ENCODE measurements at regions not wholly inside any gene's neighbourhood (a gene's known extent, or its start where the extent isn't known, plus 50 kb on each side); places are given as distances from the start of the nearest gene placed in this dataset.

DNA sequence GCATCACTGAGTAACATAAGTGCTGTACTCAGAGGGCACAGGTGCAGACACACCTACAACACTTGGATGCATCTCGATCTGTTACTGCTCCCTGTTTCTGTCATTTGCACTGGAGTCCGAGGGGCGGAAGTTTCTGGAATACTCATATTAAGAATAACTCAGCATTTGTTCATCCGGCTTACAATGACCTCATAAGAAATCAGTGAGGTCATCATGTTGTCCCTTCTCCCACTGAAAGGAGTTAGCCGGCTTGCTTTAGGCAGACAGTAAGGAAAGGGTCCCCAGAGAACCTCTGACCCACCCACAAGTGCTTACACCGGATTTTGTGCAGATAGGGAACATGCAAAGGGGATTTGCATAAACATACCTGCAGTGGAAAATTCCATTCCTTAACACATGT is 344.7 kb downstream of the HAPSTR1 start:
- DNase-seq (ENCODE audit: low spot score), result no peak
- no peak overlapping the region for H3K27ac Mint-ChIP-seq
- Histone ChIP-seq H3K79me2 (replicated peaks; ENCODE audit: insufficient read depth) (no peaks in the 10 kb centered on the region), H3K27me3 (ENCODE audit: insufficient read depth) (no peaks in the 10 kb centered on the region), H3F3A (replicated peaks; ENCODE audit: low read depth) (no peaks in the 10 kb centered on the region), H3K4me1 (ENCODE audit: insufficient read depth) (0 out of 2 replicates have a peak, but pooled peaks cover under 1% of the 10 kb centered on the region), H3K4me2 (no peak overlapping the region), H4K20me1 (replicated peaks; ENCODE audit: insufficient read depth) (no peaks in the 10 kb centered on the region), H2AFZ (no peak overlapping the region), H3K9me2 (ENCODE audit: insufficient read depth) (0 out of 2 replicates have a peak, but pooled peaks cover 10% of the 10 kb centered on the region), H3K27ac (ENCODE audit: low read depth) (no peak overlapping the region), H3K36me3 (ENCODE audit: insufficient read depth) (no peaks in the 10 kb centered on the region), H3K4me3 (no peak overlapping the region)
- peaks cover 15% of the 10 kb centered on the region; the same call in 2 of the 3 replicates for H3K36me3 Mint-ChIP-seq (ENCODE audit: low read depth)
- peaks cover 24% of the 10 kb centered on the region for H3K9me3 Mint-ChIP-seq
- peaks cover 6% of the 10 kb centered on the region; the same call in 2 of the 3 replicates for H3K4me1 Mint-ChIP-seq
- H3K27me3 Mint-ChIP-seq (ENCODE audit: insufficient read depth, low read depth, poor library complexity), result peaks cover 3% of the 10 kb centered on the region
- no peak for ATAC-seq
- TF ChIP-seq NANOG (IDR thresholded peaks at IDR 0.05; ENCODE audit: borderline replicate concordance), result no peak
- no peak for TF ChIP-seq ZNF462 (CRISPR knock-in tag; IDR thresholded peaks at IDR 0.05)
- TF ChIP-seq STAT1 (IDR thresholded peaks at IDR 0.05; ENCODE audit: unreplicated experiment), result no peak
- TF ChIP-seq POLR2AphosphoS5 (IDR thresholded peaks at IDR 0.05; ENCODE audit: low read depth), result no peak
- no peak for TF ChIP-seq CTCF (conservative IDR thresholded peaks at IDR 0.05; ENCODE audit: low read depth in 2 of 2)
- no peak for TF ChIP-seq ZNF114 (CRISPR knock-in tag; IDR thresholded peaks at IDR 0.05)
- TF ChIP-seq EZH2phosphoT487 (IDR thresholded peaks at IDR 0.05; ENCODE audit: unreplicated experiment), result no peak
- TF ChIP-seq EZH2 (IDR thresholded peaks at IDR 0.05; ENCODE audit: low read depth, unreplicated experiment), result no peak
- TF ChIP-seq JUNB (IDR thresholded peaks at IDR 0.05; ENCODE audit: unreplicated experiment), result no peak
- H3K4me3 Mint-ChIP-seq, result no peak overlapping the region
